Thyroid gland (tissue), 4 donors: ENCODE measurements at regions not wholly inside any gene's neighbourhood (a gene's known extent, or its start where the extent isn't known, plus 50 kb on each side); places are given as distances from the start of the nearest gene placed in this dataset.
"Not testable (repeated sequence)": the region's sequence is repeated elsewhere in the genome, so short reads cannot be mapped to it uniquely, and the experiment has no call there.

Source experiments
- DNase-seq, 2 donors: peaks; one replicate each; pipeline ENCODE4 v3.0.0-alpha.2; 2019
- H3K27ac ChIP-seq, 3 donors: fragments of 200-600 bp; sonication (generic); 1 replicate in 2 of 3; 2 replicates in 1 of 3; pipeline ENCODE4 v1.5.1; 2016 to 2019; ENCODE audit warnings: mild to moderate bottlenecking in 1 of 3, moderate library complexity in 1 of 3
- H3K27me3 ChIP-seq: fragments of 200-600 bp; sonication (generic); one replicate; pipeline ENCODE4 v1.5.1; 2019
- H3K36me3 ChIP-seq, 2 donors: fragments of 200-600 bp; sonication (generic); one replicate each; pipeline ENCODE4 v1.5.1; 2016 to 2019
- H3K4me1 ChIP-seq, 2 donors: fragments of 200-600 bp; sonication (generic); one replicate each; pipeline ENCODE4 v1.5.1; 2017 to 2019
- H3K4me3 ChIP-seq, 3 donors: fragments of 200-600 bp; sonication (generic); replicated peaks in 1 of 3; 1 replicate in 2 of 3; 2 replicates in 1 of 3; pipeline ENCODE4 v1.5.1; 2016; ENCODE audit warnings: mild to moderate bottlenecking in 1 of 3
- H3K9me3 ChIP-seq: fragments of 200-600 bp; sonication (generic); one replicate; pipeline ENCODE4 v1.5.1; 2017
- POLR2A ChIP-seq, 2 donors: fragments of 450-650 bp; IDR thresholded peaks; one replicate each; pipeline ENCODE4 v1.6.1; 2017; ENCODE audit warnings: antibody characterized with exemption in 2 of 2, mild to moderate bottlenecking in 2 of 2, moderate library complexity in 1 of 2
- WGBS, 2 donors: methylation state at CpG; one replicate each; pipeline ENCODE4 v1.1.5; 2017; 5-methylcytosine and 5-hydroxymethylcytosine counted together
- intact Hi-C: fragments of 100-400 bp; cut with DNase I; formaldehyde crosslinking; loops from one replicate; pipeline ENCODE4 v1.15.1; 2023
- TF ChIP-seq, protein P1 (sequence below), 6 experiments: fragments of 200-600 bp in 3 of 6; fragments of 450-650 bp in 3 of 6; sonication (generic) in 3 of 6; IDR thresholded peaks; one replicate each; pipeline ENCODE4 v1.5.1; 2016 to 2019; ENCODE audit warnings: antibody characterized with exemption in 6 of 6, mild to moderate bottlenecking in 2 of 6, inconsistent platforms in 1 of 6, moderate library complexity in 1 of 6

DNA sequence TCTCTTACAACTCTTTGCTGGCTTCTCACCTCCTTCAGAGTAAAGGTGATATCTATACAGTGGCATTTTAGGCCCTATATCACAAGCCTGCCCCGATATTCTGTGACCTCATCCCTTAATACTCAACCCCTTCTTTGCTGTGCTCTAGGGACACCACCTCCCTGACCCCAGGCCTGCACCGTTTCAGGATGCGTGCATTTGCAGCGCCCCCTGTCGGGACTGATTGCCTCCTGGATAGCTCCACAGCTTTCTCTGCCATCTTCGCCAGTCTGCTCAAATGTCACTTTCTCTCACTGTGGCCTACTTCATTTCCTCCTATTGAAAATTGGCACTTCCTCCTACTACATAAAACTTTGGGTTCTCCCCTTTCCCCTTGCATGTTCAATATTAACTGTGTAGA, 289.6 kb downstream of the SOCS6 start:
- no peaks in the 10 kb centered on the region for H3K36me3 ChIP-seq
- no peaks in the 10 kb centered on the region for H3K27me3 ChIP-seq
- H3K27ac ChIP-seq, result no peak overlapping the region
- no peak overlapping the region for H3K4me3 ChIP-seq
- no peaks in the 10 kb centered on the region for H3K9me3 ChIP-seq
- no peak for DNase-seq
- H3K4me1 ChIP-seq, result no peaks in the 10 kb centered on the region
- no peak for TF ChIP-seq POLR2A (IDR thresholded peaks at IDR 0.05)
- TF ChIP-seq, protein P1, sequence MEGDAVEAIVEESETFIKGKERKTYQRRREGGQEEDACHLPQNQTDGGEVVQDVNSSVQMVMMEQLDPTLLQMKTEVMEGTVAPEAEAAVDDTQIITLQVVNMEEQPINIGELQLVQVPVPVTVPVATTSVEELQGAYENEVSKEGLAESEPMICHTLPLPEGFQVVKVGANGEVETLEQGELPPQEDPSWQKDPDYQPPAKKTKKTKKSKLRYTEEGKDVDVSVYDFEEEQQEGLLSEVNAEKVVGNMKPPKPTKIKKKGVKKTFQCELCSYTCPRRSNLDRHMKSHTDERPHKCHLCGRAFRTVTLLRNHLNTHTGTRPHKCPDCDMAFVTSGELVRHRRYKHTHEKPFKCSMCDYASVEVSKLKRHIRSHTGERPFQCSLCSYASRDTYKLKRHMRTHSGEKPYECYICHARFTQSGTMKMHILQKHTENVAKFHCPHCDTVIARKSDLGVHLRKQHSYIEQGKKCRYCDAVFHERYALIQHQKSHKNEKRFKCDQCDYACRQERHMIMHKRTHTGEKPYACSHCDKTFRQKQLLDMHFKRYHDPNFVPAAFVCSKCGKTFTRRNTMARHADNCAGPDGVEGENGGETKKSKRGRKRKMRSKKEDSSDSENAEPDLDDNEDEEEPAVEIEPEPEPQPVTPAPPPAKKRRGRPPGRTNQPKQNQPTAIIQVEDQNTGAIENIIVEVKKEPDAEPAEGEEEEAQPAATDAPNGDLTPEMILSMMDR (IDR thresholded peaks at IDR 0.05), result no peak
- WGBS, 2 donors, result 29 to 35% methylated on average over 6 of the region's 6 CpGs
- intact Hi-C loops, result no loop called here

DNA sequence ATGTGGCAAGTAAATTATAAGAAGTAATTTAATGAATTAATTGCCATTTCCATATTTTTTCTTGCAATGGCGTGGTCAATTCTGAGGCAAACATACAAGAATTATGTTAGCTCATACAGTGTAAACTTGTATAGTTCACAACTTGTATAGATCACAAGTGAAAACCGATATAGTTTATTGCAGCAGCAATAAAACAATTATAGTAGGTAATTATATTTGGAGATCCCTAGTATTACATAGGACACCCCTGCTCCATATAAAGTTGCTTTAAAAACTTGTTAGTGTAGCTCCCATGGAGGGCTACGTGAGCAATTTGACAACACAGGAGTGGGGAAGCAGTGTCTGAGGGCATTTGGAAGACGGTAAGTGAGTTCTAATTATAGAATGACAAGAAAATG, 288.2 kb downstream of the SOCS6 start:
- no peak overlapping the region for H3K27ac ChIP-seq
- no peaks in the 10 kb centered on the region for H3K27me3 ChIP-seq
- H3K4me3 ChIP-seq, result no peak overlapping the region
- intact Hi-C loops, result no loop called here
- H3K4me1 ChIP-seq, result no peaks in the 10 kb centered on the region
- no peaks in the 10 kb centered on the region for H3K9me3 ChIP-seq
- WGBS, 2 donors, result 68 to 75% methylated on average over 4 of the region's 4 CpGs
- no peaks in the 10 kb centered on the region for H3K36me3 ChIP-seq
- DNase-seq, result no peak
- no peak for TF ChIP-seq POLR2A (IDR thresholded peaks at IDR 0.05)
- TF ChIP-seq, protein P1 (IDR thresholded peaks at IDR 0.05), result no peak

DNA sequence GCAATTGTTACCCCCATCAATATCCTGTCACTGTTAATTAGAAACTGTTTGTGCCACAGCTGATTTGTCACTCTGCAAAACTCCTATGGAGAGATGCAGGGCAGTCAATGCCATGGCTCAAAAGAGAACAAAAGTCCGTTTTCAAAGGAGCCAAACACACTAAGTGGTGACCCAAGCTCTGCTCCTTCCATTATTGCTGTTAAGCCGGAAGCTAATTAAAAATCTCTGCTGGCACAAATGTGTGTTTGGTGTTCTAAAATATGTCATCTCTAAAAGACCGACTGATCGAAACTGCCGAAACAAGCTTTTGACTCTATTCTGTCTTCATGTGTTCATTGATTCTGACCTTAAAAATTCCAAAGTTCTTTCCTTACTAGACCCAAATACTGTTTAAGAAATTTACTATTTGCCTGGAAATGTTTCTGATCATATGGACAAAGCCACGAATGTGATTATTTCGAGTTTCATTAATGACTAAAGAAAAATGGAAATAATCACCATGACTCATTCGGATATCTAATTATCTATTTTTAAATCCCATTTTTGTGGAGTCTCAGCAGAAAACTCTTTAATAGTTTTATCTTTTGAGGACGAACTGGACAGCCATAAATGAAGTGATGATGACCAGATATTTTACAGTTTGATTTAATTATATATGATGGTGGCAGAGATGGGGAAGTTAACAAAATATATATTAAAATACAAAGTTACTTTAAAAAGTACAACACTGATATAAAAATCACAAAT, 287.6 kb downstream of the SOCS6 start:
- no peak overlapping the region for H3K4me3 ChIP-seq
- DNase-seq, result no peak
- WGBS, 2 donors, result 80% methylated on average over 9 of the region's 9 CpGs
- intact Hi-C loops, result no loop called here
- TF ChIP-seq, protein P1 (IDR thresholded peaks at IDR 0.05), result no peak
- TF ChIP-seq POLR2A (IDR thresholded peaks at IDR 0.05), result no peak
- no peaks in the 10 kb centered on the region for H3K27me3 ChIP-seq
- no peaks in the 10 kb centered on the region for H3K9me3 ChIP-seq
- no peaks in the 10 kb centered on the region for H3K4me1 ChIP-seq
- H3K27ac ChIP-seq, result no peak overlapping the region
- H3K36me3 ChIP-seq, result no peaks in the 10 kb centered on the region

DNA sequence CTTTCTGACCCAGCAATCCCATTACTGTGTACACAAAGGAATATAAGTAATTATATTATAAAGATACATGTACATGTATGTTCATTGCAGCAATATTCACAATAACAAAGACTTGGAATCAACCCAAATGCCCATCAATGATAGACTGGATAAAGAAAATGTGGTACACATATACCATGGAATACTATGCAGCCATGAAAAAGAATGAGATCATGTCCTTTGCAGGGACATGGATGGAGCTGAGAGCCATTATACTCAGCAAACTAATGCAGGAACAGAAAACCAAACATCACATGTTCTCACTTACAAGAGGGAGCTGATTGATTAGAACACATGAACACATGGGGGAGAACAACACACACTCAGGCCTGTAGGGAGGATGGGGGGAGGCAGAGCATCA, 286.1 kb downstream of the SOCS6 start:
- H3K27me3 ChIP-seq, intact Hi-C loops, H3K9me3 ChIP-seq, H3K4me3 ChIP-seq, H3K27ac ChIP-seq, H3K4me1 ChIP-seq, DNase-seq, H3K36me3 ChIP-seq: not testable (repeated sequence)

DNA sequence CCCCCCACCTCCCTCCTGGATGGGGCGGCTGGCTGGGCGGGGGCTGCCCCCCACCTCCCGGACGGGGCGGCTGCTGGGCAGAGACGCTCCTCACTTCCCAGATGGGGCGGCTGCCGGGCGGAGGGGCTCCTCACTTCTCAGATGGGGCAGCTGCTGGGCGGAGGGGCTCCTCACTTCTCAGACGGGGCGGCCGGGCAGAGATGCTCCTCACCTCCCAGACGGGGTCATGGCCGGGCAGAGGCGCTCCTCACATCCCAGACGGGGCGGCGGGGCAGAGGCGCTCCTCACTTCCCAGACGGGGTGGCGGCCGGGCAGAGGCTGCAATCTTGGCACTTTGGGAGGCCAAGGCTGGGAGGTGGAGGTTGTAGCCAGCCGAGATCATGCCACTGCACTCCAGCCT, 280.8 kb downstream of the SOCS6 start:
- 89 to 91% methylated on average over 10 to 16 of the region's 24 CpGs for WGBS, 2 donors
- H3K27ac ChIP-seq, H3K4me1 ChIP-seq, intact Hi-C loops, H3K9me3 ChIP-seq, H3K36me3 ChIP-seq, DNase-seq, H3K27me3 ChIP-seq, H3K4me3 ChIP-seq: not testable (repeated sequence)

DNA sequence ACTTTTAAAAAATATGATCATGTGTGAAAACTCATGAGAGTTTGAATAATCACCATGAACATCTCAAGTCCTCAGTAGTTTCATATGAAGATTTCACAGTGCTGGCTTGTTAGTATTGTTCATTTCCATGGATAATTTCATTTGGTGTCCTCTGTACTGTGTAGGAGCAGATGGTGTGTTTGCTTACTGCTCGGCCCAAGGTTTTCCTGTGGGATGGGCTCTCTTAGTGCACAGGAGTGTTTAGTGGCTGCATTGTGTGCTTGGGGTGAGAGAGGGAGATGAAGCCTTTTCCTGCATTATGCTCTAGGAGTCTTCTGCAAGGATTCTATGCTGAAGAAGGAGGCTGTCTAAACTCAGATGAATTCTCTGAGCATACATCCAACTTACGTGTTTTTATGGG, 270.6 kb downstream of the SOCS6 start:
- TF ChIP-seq, protein P1 (IDR thresholded peaks at IDR 0.05), result no peak
- TF ChIP-seq POLR2A (IDR thresholded peaks at IDR 0.05), result no peak
- Histone ChIP-seq H3K36me3 (no peaks in the 10 kb centered on the region), H3K27me3 (no peaks in the 10 kb centered on the region), H3K4me3 (no peak overlapping the region), H3K27ac (no peak overlapping the region), H3K4me1 (no peaks in the 10 kb centered on the region), H3K9me3 (no peaks in the 10 kb centered on the region)
- 58 to 69% methylated on average over 2 of the region's 2 CpGs for WGBS, 2 donors
- intact Hi-C loops, result no loop called here
- no peak for DNase-seq
